ENCODE measurements at regions not wholly inside any gene's neighbourhood (a gene's known extent, or its start where the extent isn't known, plus 50 kb on each side); places are given as distances from the start of the nearest gene placed in this dataset.

DNA sequence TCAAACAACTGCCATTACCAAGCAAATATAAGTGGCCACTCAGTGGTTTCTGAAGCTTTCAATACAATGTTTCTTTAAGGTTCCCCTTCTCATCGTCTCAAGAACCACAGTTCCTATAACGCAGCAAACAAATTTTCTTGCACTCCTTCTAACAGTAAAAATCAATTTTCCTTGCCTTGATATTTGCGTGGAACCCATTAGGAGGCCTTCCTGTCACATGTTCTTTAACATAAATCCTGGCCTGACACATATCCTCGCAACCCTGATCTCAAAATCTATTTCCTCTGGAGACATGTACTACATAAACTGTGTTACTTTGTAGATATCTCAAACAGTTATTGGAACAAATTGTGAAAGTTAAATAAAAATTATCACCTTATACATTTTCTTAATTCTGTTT lies 65.9 kb upstream of the MANEA start:
- no peak for DNase-seq

DNA sequence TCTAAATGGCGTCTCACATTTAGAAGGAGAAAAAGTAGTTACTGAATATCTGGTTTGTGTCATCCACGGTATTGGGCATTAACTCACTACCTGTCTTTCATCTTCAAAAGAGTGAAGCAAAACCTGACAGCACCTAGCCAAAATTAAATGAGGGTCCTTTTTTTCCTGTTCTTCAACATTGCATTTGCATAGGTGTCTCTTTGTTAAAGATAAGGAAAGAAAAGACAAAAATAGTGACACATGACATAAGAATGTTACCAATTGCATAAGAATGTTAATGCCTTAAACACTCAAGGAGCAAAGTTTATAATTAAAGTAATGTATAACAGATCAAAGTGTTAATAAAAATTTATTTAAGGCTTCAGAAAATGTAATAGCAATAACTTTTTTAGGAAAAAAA lies 61.4 kb upstream of the MANEA start:
- no peak for DNase-seq

DNA sequence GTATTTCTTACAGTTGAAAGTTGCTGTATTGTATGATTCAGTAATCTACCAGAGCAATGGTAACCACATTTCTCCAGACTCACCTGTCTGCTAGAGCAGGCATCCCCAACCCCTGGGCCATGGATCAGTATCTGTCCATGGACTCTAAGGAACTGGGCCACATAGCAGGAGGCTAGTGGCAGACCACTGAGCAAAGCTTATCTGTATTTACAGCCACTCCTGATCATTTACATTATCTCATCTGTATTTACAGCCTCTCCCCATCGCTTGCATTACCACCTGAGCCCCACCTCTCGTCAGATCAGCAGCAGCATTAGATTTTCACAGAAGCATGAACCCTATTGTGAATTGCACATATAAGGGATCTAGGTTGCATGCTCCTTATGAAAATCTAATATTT lies 60.3 kb upstream of the MANEA start:
- no peak for DNase-seq

- no peak for DNase-seq
These were observed 59.8 kb upstream of the MANEA start for GRCh38 chr6:95517568-95517967.

- no peak for DNase-seq
These were observed 58.6 kb upstream of the MANEA start for GRCh38 chr6:95518630-95519227.

GRCh38 chr6:95519228-95520037 lies 57.9 kb upstream of the MANEA start:
- DNase-seq = no peak

DNA sequence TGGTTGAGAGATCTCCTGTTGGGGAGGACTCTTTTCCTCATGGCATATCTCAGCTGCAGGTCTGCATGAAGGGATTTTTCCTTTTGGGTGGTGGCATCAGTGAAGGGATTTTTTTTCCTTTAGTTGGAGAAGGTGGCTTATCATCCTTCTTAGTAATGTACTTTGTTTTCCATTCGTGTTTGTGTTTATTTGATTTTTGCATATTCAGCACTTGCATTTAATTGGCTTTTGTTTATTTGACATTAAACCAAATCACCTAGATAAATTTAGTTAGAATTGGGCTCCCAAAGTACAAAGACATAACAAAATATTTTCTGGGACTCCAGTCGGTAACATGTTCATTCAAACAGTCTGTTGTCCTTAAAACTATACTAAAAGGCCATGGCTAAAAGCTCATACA lies 56.2 kb upstream of the MANEA start:
- DNase-seq = no peak
